ENCODE measurements at regions not wholly inside any gene's neighbourhood (a gene's known extent, or its start where the extent isn't known, plus 50 kb on each side); places are given as distances from the start of the nearest gene placed in this dataset.

- no peak for DNase-seq
These were observed 193.0 kb upstream of the TLE3 start for GRCh38 chr15:70290708-70291107.

- DNase-seq, result no peak
These were observed 191.7 kb upstream of the TLE3 start for GRCh38 chr15:70289191-70289955.

DNA sequence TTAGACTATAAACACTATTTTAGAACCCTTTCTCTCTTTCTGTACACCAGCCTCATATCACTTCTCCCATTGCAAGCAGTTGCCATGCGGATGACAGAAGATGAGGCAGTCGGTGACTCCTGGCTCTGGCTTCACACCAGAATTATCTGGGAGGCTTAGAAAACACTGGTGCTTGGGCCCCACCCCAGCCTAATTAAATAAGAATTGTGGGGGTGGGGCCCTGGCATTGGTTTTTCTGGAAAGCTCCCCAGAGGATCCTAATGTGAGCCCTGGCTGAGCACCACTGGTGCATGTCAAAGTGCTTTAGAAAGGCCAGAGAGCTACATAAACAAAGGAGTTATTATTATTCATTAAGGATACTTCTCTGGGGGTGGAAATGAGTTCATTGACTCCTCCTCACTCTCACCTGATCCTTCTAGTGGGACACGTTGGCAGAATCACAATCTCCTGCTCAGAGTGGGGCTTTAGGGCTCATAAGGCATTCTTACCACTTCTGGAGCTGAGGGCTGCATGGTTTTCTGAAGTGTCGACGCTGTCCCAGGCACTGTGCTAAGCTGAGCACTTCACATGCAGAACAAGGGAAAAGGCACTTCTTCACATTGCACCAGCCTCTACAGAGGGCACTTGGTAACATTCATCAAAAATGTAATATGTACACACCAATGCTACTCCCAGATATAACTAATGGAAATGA lies 188.5 kb upstream of the TLE3 start:
- no peak for DNase-seq

DNA sequence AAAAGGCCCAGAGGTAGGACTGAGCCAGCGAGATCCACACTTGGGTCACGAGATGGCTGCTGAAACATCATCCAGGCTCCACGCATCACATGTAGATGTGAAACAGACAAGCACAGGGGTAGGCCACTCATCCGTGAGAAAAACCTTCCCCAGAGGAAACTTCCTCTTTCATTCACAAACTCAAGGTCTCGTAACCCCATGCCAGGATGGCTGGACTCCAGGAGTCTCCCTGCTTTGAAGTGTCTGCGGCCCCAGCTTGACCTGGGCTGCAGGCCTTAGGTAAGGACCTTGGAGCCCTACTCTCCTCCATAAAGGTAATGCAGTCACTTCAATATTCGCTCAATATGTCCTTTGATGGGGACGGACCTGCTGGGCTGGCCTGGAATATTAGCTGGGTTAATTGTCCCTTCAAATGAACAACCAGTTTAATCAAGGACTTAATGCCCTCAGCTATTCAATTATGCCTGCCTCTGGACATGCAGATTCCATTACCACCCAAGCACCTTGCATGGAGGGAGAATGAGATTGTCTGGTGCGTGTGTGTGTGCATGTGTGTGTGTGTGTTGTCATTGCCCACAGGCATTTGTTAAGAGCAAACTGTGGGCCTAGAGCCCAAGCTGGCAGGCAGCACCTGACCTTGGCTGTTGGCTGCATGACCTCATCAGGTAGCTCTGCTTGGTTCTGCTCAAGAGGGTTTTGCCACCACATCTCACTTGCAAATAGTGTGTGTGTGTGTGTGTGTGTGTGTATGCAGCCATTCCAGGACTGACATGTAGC lies 186.9 kb upstream of the TLE3 start:
- DNase-seq, result no peak

GRCh38 chr15:70283511-70283910 lies 185.8 kb upstream of the TLE3 start:
- DNase-seq, result no peak

- DNase-seq, result no peak
These were observed 184.1 kb upstream of the TLE3 start for GRCh38 chr15:70281811-70282307.

DNA sequence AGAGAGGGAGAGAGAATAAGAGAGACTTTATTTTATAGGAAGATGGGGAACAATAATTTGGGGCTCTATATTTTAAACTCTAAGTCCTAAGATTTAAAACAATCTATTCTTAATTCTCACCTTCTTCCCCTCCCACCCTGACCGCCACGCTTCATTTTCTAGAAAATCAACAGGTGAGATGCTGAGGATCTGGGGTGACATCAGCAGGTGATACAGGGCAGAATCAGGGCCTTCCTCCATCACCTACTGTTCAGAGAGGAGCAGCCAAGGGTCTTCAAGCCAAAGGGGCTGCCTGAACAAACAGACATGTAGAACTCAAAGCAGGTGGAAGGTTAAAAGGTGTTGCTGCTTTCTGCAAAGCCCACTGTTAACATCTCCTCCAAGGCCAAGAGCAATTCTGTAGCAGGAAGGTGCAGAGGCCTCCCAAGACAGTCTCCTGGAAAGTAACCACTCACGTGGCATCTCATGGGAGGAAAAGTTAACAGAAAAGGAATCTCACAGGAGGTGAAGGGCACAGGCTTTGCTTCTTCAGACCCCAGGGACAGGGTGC lies 183.6 kb upstream of the TLE3 start:
- no peak for DNase-seq

DNA sequence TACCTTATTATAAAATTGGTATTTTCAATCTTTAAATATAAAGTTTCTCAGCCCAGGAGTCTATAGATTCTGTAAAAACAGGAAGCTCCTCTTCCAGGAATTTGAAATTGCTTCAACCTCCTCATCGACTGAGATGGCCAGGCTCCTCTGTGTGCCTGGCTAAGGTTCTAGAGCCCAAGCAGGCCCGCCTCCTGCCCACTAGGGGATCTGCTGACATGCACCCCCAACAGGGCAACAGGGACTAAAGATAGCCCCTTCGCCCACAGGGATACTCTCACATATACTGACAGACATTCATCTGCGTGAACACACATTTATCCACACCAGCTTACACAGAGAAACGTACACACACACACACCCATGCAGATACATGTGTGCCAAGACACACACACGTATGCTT lies 183.1 kb upstream of the TLE3 start:
- DNase-seq, result no peak

DNA sequence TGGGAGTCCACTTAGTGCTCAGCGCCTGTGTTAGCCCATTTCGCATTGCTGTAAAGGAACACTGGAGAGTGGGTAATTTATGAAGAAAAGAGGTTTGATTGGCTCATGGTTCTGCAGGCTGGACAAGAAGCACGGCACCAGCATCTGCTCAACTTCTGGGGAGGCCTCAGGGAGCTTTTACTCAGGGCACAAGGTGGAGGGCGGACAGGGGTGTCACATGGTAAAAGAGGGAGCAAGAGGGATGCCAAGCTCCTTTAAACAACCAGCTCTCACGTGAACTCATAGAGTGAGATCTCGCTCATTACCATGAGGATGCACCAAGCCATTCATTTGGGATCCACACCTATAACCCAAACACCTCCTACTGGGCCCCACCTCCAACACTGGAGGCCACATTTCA lies 181.4 kb upstream of the TLE3 start:
- DNase-seq, result no peak

DNA sequence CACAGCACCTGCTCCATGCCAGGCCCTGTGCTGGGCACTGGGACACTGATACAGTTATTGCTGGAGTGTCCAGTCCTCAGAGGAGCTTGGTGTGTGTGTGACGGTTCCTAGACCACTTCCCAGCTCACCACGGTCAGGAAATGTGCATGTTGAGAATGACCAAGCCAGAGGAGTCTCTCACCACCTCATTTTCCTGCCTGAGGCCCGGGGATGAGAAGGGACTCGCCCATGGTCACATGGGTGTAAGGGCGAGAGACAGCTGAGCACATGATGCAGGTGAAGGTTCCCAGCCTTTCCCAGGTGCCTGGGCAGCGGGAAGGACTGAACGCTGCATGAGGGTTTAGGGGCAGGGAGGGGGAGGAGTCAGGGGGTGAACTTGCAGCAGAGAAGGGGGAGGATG lies 180.9 kb upstream of the TLE3 start:
- no peak for DNase-seq

DNA sequence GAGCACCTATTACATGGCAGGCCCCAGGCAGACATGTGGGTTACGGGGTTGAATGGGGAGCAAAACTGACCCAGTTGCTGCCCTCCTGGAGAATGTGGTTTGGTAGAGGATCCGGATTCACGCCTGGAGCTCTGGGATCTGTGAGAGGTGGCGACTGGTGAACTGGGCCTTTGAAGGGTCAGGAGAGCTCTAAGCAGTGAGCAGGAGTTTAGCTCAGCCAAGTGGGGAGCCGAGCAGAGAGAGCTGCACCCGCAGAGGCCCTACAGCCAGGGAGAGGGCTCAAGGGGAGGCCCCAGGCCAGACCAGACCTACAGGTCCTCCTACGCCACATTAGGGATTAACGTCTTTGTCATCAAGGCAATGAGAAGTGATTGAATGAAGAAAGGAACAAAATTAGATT lies 179.8 kb upstream of the TLE3 start:
- DNase-seq, result no peak

GRCh38 chr15:70276401-70276800 lies 178.7 kb upstream of the TLE3 start:
- no peak for DNase-seq

DNA sequence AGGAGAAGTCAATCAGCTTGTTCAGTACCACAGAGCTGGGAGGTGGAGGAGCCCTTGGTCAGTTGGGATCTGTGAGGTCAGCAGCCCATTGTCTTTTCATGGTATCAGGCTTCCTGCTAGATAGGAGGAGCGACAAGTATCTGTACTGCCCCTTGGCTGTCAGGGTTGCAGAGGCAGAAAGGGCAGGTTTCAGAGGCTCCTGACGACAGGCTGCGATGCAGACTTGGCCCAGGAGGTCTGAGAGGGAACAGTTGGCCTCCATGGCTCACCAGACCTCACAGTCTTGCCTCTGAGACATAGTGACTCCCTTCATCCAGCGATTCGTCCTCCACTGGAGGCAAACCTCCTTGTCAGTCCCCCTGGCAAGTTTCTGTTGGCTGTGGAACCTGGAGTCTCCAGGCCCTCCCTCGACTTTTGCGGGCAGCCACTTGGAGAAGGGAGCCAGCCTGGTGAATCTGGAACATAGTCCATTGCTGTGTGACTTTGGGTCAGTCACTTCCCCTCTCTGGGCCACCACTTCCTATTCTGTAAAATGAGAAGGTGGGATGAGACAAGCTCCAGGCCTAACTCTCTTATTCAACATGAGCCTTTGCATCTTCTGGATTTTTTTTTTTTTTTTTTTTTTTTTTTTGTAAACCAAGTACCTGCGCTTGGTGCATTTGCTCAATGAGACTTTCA lies 177.9 kb upstream of the TLE3 start:
- DNase-seq, result no peak

- no peak for DNase-seq
These were observed 177.2 kb upstream of the TLE3 start for GRCh38 chr15:70274908-70275307.

GRCh38 chr15:70274255-70274880 lies 176.7 kb upstream of the TLE3 start:
- no peak for DNase-seq

- no peak for DNase-seq
These were observed 176.1 kb upstream of the TLE3 start for GRCh38 chr15:70273808-70274207.

GRCh38 chr15:70272565-70273355 lies 175.0 kb upstream of the TLE3 start:
- DNase-seq, result no peak

DNA sequence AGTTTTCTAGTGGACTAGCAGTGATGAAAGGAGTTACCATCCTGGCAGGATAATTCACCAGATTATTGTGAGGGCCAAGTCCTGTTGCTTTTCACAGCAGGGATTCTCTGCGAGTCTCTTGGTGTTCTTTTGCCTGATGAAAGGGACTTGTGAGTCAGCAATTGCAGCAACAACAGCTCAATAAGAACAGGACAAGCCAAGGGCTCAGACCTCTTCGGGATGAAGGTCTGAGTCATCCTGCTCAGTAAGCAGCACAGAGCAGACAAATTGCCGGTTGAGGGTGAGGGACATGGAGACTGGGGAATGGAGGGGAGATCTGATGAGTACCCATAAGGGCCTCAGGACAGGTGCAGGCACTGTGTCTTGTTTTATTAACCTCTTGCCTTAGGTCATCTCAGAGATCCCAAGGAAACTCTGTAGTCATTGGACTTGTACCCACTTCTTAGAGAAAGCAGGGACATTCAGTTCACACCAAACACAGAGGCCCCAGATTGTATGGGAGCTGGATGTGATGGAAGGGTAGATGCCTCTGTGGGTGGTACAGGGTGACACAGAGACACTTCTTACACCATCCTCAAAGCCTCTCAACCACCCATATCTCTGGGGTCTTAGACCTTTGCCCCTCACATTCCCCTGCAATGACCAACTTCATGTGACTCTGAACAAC lies 173.8 kb upstream of the TLE3 start:
- DNase-seq, result no peak

- no peak for DNase-seq
These were observed 173.0 kb upstream of the TLE3 start for GRCh38 chr15:70270752-70271111.

DNA sequence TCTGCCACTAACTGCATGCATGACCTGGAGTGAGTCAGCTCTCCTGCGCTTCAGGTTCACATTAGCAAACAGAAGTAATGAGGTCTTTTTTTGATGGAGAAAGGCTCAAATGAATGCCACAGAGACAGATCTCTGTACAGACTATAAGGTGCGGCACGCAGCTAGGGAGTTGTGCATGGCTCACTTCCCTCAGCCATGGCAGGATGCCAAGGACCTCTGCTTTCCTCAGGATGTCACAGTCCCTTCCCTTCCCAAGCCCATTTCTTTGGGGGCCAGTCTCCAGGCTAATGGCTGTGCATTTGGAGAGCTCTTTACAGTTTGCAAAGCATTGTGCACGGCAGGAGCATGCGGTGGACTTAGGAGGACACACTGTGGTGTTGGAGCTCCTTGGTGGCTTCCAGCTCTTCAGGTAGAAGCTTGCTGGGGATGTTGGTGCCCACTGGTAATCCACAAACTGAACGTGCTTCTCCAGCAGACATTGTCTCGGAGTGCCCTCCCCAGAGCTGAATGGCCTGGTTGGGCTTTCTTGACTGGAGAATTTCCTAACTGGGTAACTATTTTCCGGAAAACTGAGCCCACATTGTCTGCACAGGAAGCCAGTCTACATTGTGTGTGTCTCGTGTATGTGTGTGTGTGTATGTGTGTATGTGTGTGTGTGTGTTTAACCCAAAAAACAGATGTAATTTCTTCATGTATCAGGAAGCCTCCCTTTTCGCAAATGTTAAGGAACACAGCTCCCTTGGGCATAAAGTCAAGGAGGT lies 172.5 kb upstream of the TLE3 start:
- DNase-seq, result peak; percentile 39
